ENCODE measurements at regions not wholly inside any gene's neighbourhood (a gene's known extent, or its start where the extent isn't known, plus 50 kb on each side); places are given as distances from the start of the nearest gene placed in this dataset.

DNA sequence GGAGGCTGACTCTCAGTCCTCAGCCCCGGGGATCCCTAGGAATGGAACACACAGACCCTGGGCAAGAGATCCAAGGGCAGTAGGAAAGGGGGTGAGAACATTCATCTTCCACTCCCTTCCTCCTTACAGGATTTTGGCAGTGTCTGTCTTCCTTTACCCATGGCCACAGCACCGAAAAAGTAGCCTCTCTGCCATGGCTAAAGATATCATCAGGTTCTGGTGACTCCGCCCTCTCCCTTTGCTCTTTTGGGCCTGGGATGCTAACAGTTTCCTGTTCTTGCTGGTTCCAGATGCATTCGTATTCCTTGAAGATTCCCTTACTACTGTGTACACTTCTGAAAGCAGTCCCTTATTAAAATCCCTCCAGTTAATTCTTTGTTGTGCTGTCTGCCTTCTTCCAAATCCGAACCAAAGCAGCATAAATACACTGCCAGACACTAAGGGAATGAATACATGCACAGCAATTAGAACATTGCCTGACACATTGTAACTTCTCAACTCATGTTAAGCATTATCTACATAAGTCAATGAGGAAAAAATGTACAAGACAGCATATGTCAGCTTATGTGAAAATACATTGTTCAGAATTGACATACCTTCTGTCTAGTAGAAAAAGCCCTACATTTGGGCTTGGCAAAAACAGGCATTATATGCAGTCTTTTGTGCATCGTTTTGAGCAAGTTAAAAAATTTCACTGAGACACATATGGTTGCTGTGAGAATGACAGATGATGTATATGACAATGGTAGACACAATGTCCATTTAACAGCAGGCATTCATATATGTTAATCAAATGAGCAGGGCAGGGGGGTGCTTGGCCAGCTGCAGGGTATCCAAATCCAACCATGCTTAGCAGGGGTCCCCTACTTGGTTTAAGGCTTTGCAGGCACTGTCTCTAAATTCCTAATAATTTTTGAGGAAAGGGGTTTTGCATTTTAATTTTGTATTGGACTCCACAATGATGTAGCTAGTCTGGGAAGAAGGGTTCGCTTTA lies 58.8 kb upstream of the RAI14 start (continued):
- TF ChIP-seq, protein P1, sequence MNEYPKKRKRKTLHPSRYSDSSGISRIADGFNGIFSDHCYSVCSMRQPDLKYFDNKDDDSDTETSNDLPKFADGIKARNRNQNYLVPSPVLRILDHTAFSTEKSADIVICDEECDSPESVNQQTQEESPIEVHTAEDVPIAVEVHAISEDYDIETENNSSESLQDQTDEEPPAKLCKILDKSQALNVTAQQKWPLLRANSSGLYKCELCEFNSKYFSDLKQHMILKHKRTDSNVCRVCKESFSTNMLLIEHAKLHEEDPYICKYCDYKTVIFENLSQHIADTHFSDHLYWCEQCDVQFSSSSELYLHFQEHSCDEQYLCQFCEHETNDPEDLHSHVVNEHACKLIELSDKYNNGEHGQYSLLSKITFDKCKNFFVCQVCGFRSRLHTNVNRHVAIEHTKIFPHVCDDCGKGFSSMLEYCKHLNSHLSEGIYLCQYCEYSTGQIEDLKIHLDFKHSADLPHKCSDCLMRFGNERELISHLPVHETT (CRISPR knock-in tag; conservative IDR thresholded peaks at IDR 0.05 in 1 of 2, IDR thresholded peaks at IDR 0.05 in 1 of 2): no peak
- TF ChIP-seq ESRRB (CRISPR knock-in tag; IDR thresholded peaks at IDR 0.05; ENCODE audit: borderline replicate concordance) (no peak), NR3C1 (CRISPR knock-in tag; IDR thresholded peaks at IDR 0.05) (no peak), SMARCA5 (IDR thresholded peaks at IDR 0.05) (no peak)
- TF ChIP-seq, protein P2, sequence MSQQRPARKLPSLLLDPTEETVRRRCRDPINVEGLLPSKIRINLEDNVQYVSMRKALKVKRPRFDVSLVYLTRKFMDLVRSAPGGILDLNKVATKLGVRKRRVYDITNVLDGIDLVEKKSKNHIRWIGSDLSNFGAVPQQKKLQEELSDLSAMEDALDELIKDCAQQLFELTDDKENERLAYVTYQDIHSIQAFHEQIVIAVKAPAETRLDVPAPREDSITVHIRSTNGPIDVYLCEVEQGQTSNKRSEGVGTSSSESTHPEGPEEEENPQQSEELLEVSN (IDR thresholded peaks at IDR 0.05; ENCODE audit: borderline replicate concordance in 1 of 2, extremely low read depth in 1 of 2, insufficient read depth in 1 of 2, insufficient read length in 1 of 2, low read depth in 1 of 2, low read length in 1 of 2, poor library complexity in 1 of 2, severe bottlenecking in 1 of 2): no peak
- TF ChIP-seq, protein P3, sequence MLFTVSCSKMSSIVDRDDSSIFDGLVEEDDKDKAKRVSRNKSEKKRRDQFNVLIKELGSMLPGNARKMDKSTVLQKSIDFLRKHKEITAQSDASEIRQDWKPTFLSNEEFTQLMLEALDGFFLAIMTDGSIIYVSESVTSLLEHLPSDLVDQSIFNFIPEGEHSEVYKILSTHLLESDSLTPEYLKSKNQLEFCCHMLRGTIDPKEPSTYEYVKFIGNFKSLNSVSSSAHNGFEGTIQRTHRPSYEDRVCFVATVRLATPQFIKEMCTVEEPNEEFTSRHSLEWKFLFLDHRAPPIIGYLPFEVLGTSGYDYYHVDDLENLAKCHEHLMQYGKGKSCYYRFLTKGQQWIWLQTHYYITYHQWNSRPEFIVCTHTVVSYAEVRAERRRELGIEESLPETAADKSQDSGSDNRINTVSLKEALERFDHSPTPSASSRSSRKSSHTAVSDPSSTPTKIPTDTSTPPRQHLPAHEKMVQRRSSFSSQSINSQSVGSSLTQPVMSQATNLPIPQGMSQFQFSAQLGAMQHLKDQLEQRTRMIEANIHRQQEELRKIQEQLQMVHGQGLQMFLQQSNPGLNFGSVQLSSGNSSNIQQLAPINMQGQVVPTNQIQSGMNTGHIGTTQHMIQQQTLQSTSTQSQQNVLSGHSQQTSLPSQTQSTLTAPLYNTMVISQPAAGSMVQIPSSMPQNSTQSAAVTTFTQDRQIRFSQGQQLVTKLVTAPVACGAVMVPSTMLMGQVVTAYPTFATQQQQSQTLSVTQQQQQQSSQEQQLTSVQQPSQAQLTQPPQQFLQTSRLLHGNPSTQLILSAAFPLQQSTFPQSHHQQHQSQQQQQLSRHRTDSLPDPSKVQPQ (CRISPR knock-in tag; IDR thresholded peaks at IDR 0.05; ENCODE audit: borderline replicate concordance): no peak
- TF ChIP-seq, protein P4, sequence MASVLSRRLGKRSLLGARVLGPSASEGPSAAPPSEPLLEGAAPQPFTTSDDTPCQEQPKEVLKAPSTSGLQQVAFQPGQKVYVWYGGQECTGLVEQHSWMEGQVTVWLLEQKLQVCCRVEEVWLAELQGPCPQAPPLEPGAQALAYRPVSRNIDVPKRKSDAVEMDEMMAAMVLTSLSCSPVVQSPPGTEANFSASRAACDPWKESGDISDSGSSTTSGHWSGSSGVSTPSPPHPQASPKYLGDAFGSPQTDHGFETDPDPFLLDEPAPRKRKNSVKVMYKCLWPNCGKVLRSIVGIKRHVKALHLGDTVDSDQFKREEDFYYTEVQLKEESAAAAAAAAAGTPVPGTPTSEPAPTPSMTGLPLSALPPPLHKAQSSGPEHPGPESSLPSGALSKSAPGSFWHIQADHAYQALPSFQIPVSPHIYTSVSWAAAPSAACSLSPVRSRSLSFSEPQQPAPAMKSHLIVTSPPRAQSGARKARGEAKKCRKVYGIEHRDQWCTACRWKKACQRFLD (CRISPR knock-in tag; IDR thresholded peaks at IDR 0.05): no peak
- TF ChIP-seq, protein P5, sequence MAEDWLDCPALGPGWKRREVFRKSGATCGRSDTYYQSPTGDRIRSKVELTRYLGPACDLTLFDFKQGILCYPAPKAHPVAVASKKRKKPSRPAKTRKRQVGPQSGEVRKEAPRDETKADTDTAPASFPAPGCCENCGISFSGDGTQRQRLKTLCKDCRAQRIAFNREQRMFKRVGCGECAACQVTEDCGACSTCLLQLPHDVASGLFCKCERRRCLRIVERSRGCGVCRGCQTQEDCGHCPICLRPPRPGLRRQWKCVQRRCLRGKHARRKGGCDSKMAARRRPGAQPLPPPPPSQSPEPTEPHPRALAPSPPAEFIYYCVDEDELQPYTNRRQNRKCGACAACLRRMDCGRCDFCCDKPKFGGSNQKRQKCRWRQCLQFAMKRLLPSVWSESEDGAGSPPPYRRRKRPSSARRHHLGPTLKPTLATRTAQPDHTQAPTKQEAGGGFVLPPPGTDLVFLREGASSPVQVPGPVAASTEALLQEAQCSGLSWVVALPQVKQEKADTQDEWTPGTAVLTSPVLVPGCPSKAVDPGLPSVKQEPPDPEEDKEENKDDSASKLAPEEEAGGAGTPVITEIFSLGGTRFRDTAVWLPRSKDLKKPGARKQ (CRISPR knock-in tag; IDR thresholded peaks at IDR 0.05): no peak

All from K562 (cell line).